Fibroblast of mammary gland (primary cell): ENCODE measurements at regions not wholly inside any gene's neighbourhood (a gene's known extent, or its start where the extent isn't known, plus 50 kb on each side); places are given as distances from the start of the nearest gene placed in this dataset.
"Not testable (repeated sequence)": the region's sequence is repeated elsewhere in the genome, so short reads cannot be mapped to it uniquely, and the experiment has no call there.

Experiments
- DNase-seq: peaks from one replicate; pipeline ENCODE4 v3.0.0-alpha.2; 2010; ENCODE audit warnings: low read depth
- H3K4me3 ChIP-seq: 2 replicates; pipeline ENCODE4 v1.5.1; 2011; ENCODE audit warnings: low read depth, mild to moderate bottlenecking, low read length, moderate library complexity; ENCODE audit not compliant: control insufficient read depth
- TF ChIP-seq, protein P1 (sequence below): conservative IDR thresholded peaks from 2 replicates; pipeline ENCODE4 v1.5.1; 2011; ENCODE audit warnings: low read depth, low read length, inconsistent platforms; ENCODE audit not compliant: control insufficient read depth, insufficient read depth

DNA sequence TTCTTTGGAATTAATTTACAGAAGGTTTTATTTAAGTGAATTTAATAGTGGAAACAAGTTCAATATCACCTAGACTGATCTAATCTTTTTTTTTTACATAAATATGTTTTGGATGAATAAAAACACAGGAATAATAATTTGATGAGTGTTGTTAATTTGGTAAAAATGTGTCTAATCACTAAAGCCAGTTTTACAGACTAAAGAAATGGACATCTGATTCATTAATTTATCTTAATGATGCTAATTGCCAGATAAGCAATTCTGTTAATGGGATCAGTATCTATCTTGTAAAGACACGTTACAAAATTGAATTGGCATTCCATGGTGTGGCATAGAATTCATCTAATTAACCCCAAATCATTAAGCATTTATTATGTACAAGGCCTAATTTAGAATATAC is 743.3 kb upstream of the CDH6 start:
- TF ChIP-seq, protein P1, sequence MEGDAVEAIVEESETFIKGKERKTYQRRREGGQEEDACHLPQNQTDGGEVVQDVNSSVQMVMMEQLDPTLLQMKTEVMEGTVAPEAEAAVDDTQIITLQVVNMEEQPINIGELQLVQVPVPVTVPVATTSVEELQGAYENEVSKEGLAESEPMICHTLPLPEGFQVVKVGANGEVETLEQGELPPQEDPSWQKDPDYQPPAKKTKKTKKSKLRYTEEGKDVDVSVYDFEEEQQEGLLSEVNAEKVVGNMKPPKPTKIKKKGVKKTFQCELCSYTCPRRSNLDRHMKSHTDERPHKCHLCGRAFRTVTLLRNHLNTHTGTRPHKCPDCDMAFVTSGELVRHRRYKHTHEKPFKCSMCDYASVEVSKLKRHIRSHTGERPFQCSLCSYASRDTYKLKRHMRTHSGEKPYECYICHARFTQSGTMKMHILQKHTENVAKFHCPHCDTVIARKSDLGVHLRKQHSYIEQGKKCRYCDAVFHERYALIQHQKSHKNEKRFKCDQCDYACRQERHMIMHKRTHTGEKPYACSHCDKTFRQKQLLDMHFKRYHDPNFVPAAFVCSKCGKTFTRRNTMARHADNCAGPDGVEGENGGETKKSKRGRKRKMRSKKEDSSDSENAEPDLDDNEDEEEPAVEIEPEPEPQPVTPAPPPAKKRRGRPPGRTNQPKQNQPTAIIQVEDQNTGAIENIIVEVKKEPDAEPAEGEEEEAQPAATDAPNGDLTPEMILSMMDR: no peak
- no peak overlapping the region for H3K4me3 ChIP-seq
- DNase-seq: no peak

DNA sequence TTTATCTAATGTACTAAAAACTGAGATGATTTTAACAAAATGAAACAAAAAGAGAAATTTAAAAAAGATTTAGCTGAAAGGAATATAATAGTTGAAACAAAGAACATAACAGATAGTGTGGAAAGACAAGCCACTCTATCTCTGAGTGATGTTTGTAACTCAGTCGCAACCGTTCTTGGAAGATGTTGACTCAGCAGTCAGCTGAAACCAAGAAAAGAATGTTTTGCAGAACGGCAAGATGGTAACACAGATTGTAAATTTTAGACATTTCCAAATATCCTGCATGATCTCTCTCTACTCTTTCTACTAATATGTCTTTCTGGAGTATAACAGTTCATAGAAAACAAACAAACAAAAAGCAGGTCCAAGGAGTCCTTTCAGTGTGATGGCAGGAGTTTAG is 746.1 kb upstream of the CDH6 start:
- no peak overlapping the region for H3K4me3 ChIP-seq
- TF ChIP-seq, protein P1: no peak
- no peak for DNase-seq

DNA sequence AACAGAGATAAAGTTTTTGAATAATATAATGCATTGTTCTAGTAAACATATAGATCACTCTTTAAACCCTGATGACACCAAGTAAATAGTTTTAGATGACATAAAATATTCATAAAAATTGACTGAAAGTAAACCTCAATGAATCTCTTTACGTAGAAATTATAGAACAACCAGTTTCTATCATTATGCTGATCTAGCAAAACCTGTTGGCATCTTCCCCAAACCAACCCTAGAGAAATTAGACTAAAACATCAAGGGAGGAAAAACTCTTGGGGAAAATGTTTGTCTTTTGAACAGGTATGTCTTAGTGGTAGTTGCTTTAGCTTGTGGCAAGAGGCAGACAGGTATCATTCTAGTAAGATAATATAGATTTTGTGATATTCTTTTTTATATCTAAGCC is 747.0 kb upstream of the CDH6 start:
- H3K4me3 ChIP-seq: no peak overlapping the region
- DNase-seq: no peak
- TF ChIP-seq, protein P1: no peak

DNA sequence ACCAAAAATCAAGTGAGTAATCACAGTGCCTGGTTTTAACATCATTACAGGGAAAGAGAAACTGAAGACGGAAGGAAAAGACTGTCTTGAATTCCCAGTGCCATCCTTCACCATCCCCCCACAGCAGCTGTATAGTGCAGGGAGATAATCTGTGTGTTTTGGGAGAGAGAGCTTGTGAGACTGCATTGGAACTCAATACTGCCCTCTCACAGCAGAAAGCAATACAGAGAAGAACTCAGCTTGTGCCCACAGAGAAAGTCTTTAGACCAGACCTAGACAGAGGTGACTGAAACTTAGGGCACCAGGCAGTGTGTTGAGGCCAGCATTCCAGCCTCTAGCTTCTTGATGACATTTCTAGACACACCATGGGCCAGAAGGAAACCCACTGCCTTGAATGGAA is 754.7 kb upstream of the CDH6 start:
- no peak for DNase-seq
- H3K4me3 ChIP-seq: no peak overlapping the region
- TF ChIP-seq, protein P1: no peak

DNA sequence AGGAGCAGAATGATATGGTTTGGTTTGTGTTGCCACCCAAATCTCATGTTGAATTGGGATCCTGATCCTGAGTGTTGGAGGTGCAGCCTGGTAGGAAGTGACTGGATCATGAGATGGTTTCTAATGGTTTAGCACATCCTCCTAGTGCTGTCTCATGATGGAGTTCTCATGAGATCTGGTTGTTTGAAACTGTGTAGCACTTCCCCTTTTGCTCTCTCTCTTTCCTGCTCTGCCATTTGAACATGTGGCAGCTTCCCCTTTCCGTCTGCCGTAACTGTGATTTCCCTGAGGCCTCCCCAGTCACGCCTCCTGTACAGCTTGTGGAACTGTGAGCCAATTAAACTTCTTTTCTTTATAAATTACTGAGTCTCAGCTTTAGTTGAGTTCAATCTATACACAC is 756.8 kb upstream of the CDH6 start:
- no peak overlapping the region for H3K4me3 ChIP-seq
- TF ChIP-seq, protein P1: no peak

DNA sequence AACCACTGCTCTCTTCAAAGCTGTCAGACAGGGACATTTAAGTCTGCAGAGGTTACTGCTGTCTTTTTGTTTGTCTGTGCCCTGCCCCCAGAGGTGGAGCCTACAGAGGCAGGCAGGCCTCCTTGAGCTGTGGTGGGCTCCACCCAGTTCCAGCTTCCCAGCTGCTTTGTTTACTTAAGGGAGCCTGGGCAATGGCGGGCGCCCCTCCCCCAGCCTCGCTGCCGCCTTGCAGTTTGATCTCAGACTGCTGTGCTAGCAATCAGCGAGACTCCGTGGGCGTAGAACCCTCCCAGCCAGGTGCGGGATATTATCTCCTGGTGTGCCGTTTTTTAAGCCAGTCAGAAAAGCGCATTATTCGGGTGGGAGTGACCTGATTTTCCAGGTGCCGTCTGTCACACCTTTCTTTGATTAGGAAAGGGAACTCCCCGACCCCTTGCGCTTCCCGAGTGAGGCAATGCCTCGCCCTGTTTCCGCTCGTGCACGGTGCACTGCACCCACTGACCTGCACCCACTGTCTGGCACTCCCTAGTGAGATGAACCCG is 764.5 kb upstream of the CDH6 start:
- not testable (repeated sequence) for DNase-seq, H3K4me3 ChIP-seq

More for the DNA sequence above, 756.8 kb upstream of the CDH6 start:
- DNase-seq: no peak

DNA sequence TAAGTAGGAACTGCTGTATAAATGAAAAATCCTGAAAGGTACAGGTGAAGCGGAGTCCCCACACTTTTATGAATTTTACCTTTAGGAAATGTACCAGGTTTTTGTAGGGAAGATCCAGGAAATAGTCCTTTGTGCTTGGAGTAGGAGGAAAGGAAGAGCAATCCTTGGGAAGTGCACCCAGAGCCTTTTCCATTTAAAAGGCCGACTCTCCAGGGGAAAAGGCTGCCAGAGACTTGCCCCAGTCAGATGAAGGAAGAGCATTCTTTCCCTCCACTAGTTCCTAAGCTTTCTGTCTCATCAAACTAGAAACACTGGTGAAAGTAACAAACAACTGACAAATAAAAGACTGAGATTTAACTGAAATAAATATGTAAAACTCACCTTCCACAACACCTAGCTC is 779.4 kb upstream of the CDH6 start:
- TF ChIP-seq, protein P1: no peak
- H3K4me3 ChIP-seq: no peak overlapping the region
- no peak for DNase-seq
